Progenitor cell of endocrine pancreas (in vitro differentiated cells): ENCODE measurements at regions not wholly inside any gene's neighbourhood (a gene's known extent, or its start where the extent isn't known, plus 50 kb on each side); places are given as distances from the start of the nearest gene placed in this dataset.

Experiments
- DNase-seq: peaks from one replicate; pipeline ENCODE4 v3.0.0; 2021; ENCODE audit warnings: low spot score; ENCODE audit not compliant: unreplicated experiment
- H3K27ac Mint-ChIP-seq: 2 replicates; pipeline ENCODE4 v1.8.0; 2021; ENCODE audit warnings: mild to moderate bottlenecking, moderate library complexity, mixed read lengths
- H3K27me3 Mint-ChIP-seq: 2 replicates; pipeline ENCODE4 v1.8.0; 2021; ENCODE audit warnings: mixed read lengths
- H3K36me3 Mint-ChIP-seq: 2 replicates; pipeline ENCODE4 v1.8.0; 2022; ENCODE audit warnings: mixed read lengths; ENCODE audit not compliant: insufficient read depth
- H3K4me1 Mint-ChIP-seq: 2 replicates; pipeline ENCODE4 v1.8.0; 2021; ENCODE audit warnings: low read depth, mixed read lengths
- H3K4me3 Mint-ChIP-seq: 2 replicates; pipeline ENCODE4 v1.8.0; 2021; ENCODE audit warnings: low read depth, mild to moderate bottlenecking, moderate library complexity, mixed read lengths
- H3K9me3 Mint-ChIP-seq: 2 replicates; pipeline ENCODE4 v1.8.0; 2021; ENCODE audit warnings: low read depth, mixed read lengths
- CTCF ChIP-seq: fragments of 200-600 bp; sonication (generic); IDR thresholded peaks from one replicate; pipeline ENCODE4 v1.5.0; 2021; ENCODE audit warnings: antibody characterized with exemption, mild to moderate bottlenecking; ENCODE audit not compliant: unreplicated experiment

DNA sequence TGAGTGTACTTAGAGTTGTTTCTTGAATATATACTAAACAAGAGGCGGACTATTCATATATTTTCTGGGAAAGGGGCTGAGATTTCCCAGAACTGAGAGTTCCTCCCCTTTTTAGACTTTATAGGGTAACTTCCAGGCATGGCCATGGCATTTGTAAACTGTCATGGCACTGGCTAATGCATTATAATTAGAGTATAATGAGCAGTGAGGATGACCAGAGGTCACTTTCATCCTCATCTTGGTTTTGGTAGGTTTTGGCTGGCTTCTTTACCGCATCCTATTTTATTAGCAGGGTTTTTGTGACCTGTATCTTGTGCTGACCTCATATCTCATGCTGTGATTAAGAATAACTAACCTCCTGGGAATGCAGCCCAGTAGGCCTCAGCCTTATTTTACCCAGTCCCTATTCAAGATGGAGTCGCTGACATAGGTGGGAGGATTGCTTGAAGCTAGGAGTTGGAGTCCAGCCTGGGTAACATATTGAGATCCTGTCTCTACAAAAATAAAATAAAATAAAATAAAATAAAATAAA lies 91.4 kb downstream of the MOBP start:
- Mint-ChIP-seq H3K36me3 (peaks cover 1% of the 10 kb centered on the region), H3K27me3 (no peaks in the 10 kb centered on the region), H3K27ac (no peak overlapping the region), H3K4me1 (peaks cover 2% of the 10 kb centered on the region), H3K9me3 (peaks cover 18% of the 10 kb centered on the region), H3K4me3 (no peak overlapping the region)
- TF ChIP-seq CTCF = no peak
- DNase-seq = no peak

- peaks cover 1% of the 10 kb centered on the region for H3K36me3 Mint-ChIP-seq
- H3K27me3 Mint-ChIP-seq = no peaks in the 10 kb centered on the region
- H3K4me1 Mint-ChIP-seq = peaks cover 2% of the 10 kb centered on the region
- no peak for DNase-seq
- no peak overlapping the region for H3K27ac Mint-ChIP-seq
- peaks cover 11% of the 10 kb centered on the region for H3K9me3 Mint-ChIP-seq
- TF ChIP-seq CTCF = no peak
- no peak overlapping the region for H3K4me3 Mint-ChIP-seq
These were observed 92.1 kb downstream of the MOBP start for GRCh38 chr3:39559543-39559942.

- Mint-ChIP-seq H3K27ac (no peak overlapping the region), H3K4me3 (no peak overlapping the region), H3K9me3 (no peaks in the 10 kb centered on the region), H3K4me1 (peaks cover 1% of the 10 kb centered on the region), H3K36me3 (no peaks in the 10 kb centered on the region), H3K27me3 (peaks cover 6% of the 10 kb centered on the region)
- TF ChIP-seq CTCF = no peak
- DNase-seq = no peak
These were observed 101.0 kb downstream of the MOBP start for GRCh38 chr3:39568508-39568907.

DNA sequence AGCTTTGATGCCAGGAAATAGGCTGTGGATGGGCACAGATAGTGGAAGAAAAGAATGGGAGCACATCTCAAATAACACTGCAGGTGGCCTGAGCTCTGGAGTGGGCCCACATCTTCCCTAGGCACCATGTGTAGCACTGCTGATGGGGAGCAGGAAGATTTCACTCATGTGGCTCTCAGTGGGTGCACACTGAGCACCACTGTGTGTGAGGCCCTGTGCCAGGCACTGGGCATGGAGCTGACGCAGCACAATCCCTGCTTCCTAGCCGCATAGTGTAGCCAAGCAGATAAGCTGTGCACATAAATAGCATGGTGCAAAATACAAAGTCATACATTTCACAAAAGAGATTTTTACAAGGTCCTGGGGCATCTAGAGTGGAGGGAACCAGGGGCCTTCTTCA lies 101.6 kb downstream of the MOBP start:
- no peak overlapping the region for H3K27ac Mint-ChIP-seq
- no peak for DNase-seq
- H3K27me3 Mint-ChIP-seq = peaks cover 6% of the 10 kb centered on the region
- no peak for TF ChIP-seq CTCF
- H3K4me3 Mint-ChIP-seq = no peak overlapping the region
- H3K9me3 Mint-ChIP-seq = no peaks in the 10 kb centered on the region
- H3K4me1 Mint-ChIP-seq = peaks cover 1% of the 10 kb centered on the region
- H3K36me3 Mint-ChIP-seq = no peaks in the 10 kb centered on the region

DNA sequence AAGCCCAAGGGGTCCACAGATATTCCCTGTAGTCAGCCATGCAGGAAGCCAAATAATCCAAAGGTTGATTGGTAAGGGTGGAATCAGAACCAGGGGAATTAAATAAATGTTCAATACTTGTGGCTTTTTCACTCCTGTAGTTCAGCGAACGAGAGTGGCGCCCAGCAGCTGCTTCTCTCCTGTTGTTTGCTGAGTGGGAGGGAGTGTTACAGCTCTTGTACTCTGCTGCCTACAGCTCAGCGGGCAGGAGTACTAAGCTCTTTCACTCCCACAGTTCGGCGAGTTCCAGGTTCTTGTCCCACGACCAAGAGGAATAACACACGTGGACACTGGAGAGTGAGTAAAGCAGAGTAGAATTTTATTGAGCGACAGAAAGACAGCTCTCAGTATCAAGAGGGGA lies 105.9 kb downstream of the MOBP start:
- Mint-ChIP-seq H3K27me3 (no peaks in the 10 kb centered on the region), H3K27ac (no peak overlapping the region), H3K36me3 (no peaks in the 10 kb centered on the region), H3K4me1 (peaks cover 14% of the 10 kb centered on the region), H3K4me3 (no peak overlapping the region), H3K9me3 (no peaks in the 10 kb centered on the region)
- TF ChIP-seq CTCF = no peak
- no peak for DNase-seq
